ENCODE measurements at regions not wholly inside any gene's neighbourhood (a gene's known extent, or its start where the extent isn't known, plus 50 kb on each side); places are given as distances from the start of the nearest gene placed in this dataset.

DNA sequence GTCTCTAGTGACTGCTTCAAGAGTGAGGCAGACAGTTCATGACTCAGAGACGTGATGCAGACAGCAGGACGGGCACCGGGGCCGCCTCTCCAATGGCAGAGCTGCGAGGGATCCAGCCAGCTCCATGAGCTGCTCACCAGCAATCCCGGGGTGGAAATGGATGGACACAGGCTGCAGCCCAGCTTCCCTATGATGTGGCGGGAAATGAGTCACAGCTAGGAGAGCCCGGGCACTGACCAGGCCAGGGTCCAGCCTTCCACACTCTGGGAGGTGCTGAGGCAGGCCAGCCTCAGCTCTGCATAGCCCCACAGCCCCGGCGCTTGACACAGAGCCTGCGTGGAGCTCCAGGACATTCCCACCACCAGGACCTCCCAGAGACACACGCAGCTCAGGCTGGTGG lies 244.8 kb upstream of the IRX2 start:
- ATAC-seq = no peak
- 68 to 69% methylated on average over 6 to 12 of the region's 12 CpGs for WGBS, 2 donors
- Histone ChIP-seq H3K27me3 (no peaks in the 10 kb centered on the region), H3K4me3 (no peak overlapping the region), H3K36me3 (replicated peaks in 1 of 2; ENCODE audit: insufficient read depth in 1 of 2, low read depth in 2 of 2) (no peaks in the 10 kb centered on the region), H3K27ac (no peak overlapping the region), H3K4me1 (no peaks in the 10 kb centered on the region), H3K9me3 (no peaks in the 10 kb centered on the region)
- TF ChIP-seq, protein P1, sequence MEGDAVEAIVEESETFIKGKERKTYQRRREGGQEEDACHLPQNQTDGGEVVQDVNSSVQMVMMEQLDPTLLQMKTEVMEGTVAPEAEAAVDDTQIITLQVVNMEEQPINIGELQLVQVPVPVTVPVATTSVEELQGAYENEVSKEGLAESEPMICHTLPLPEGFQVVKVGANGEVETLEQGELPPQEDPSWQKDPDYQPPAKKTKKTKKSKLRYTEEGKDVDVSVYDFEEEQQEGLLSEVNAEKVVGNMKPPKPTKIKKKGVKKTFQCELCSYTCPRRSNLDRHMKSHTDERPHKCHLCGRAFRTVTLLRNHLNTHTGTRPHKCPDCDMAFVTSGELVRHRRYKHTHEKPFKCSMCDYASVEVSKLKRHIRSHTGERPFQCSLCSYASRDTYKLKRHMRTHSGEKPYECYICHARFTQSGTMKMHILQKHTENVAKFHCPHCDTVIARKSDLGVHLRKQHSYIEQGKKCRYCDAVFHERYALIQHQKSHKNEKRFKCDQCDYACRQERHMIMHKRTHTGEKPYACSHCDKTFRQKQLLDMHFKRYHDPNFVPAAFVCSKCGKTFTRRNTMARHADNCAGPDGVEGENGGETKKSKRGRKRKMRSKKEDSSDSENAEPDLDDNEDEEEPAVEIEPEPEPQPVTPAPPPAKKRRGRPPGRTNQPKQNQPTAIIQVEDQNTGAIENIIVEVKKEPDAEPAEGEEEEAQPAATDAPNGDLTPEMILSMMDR (IDR thresholded peaks at IDR 0.05) = no peak
- TF ChIP-seq POLR2A (IDR thresholded peaks at IDR 0.05) = no peak
- no peak for DNase-seq
- intact Hi-C loops (cut with DNase I) = no loop called here

DNA sequence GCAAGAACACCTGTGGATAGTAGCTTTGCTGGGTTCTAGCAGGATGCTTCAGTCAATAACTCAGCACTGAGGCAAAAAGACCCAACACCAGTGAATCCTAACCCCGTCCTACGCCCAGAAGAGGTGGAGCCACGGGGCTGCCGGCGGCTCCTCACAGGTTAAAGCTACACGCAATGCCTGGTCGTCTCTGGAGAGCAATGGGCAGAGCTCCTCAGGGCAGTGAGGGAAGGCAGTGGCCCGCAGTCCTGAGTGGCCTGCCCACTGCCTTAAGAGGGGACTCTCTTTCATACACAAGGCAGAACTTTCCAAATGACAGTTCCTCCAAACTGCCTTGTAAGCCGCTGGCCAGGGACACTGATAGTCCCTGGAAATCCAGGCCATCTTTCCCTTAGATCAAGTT lies 244.2 kb upstream of the IRX2 start:
- DNase-seq = no peak
- H3K27me3 ChIP-seq = no peaks in the 10 kb centered on the region
- no peaks in the 10 kb centered on the region for H3K36me3 ChIP-seq (replicated peaks in 1 of 2; ENCODE audit: insufficient read depth in 1 of 2, low read depth in 2 of 2)
- no peak overlapping the region for H3K4me3 ChIP-seq
- 65 to 75% methylated on average over 9 of the region's 9 CpGs for WGBS, 2 donors
- no peak overlapping the region for H3K27ac ChIP-seq
- no peaks in the 10 kb centered on the region for H3K4me1 ChIP-seq
- H3K9me3 ChIP-seq = no peaks in the 10 kb centered on the region
- TF ChIP-seq, protein P1 (IDR thresholded peaks at IDR 0.05) = no peak
- TF ChIP-seq POLR2A (IDR thresholded peaks at IDR 0.05) = no peak
- intact Hi-C loops (cut with DNase I) = no loop called here
- no peak for ATAC-seq

DNA sequence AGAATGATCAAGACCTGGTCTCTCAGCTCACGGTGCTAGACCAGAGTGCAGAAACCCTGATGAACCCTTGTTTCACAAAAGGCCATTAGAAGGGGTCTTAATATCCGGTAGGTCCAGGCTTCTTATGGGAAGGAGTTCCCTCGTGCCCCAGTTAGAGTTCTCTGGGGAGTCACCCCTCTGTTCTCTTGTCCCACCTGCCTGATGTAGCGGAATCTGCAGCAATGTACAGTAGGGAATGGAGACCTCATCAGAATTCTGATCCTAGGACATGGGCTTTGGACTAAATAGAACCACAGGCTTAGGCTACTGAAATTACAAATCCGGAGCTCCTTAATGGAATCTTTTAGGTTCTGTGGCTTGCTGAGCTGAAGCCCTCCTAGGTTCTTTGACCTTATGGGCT lies 243.6 kb upstream of the IRX2 start:
- Histone ChIP-seq H3K4me3 (no peak overlapping the region), H3K27ac (no peak overlapping the region), H3K9me3 (no peaks in the 10 kb centered on the region), H3K27me3 (no peaks in the 10 kb centered on the region), H3K4me1 (no peaks in the 10 kb centered on the region), H3K36me3 (replicated peaks in 1 of 2; ENCODE audit: insufficient read depth in 1 of 2, low read depth in 2 of 2) (no peaks in the 10 kb centered on the region)
- ATAC-seq (no peak), DNase-seq (no peak)
- 70 to 76% methylated on average over 5 of the region's 5 CpGs for WGBS, 2 donors
- TF ChIP-seq, protein P1 (IDR thresholded peaks at IDR 0.05) = no peak
- TF ChIP-seq POLR2A (IDR thresholded peaks at IDR 0.05) = no peak
- intact Hi-C loops (cut with DNase I) = no loop called here

DNA sequence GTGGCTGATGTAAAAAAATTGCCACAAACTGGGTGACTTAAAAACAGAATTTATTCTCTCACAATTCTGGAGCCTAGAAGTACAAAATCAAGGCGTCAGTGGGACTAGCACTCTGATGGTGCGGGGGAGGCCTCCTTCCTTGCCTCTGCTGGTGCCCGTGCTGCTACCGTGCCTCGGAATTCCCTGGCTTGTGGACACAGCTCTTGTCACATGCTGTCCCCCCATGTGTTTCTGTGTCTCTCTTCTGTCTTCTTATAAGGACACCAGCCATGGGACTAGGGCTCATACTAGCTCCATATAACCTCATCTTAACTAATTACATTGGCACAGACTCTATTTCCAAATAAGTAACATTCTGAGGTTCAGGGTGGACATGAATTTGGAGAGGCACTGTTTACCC lies 242.3 kb upstream of the IRX2 start:
- Histone ChIP-seq H3K9me3 (no peaks in the 10 kb centered on the region), H3K36me3 (replicated peaks in 1 of 2; ENCODE audit: insufficient read depth in 1 of 2, low read depth in 2 of 2) (no peaks in the 10 kb centered on the region), H3K27me3 (peaks cover 0 to 3% of the 10 kb centered on the region in 2 donors), H3K4me1 (no peaks in the 10 kb centered on the region), H3K4me3 (no peak overlapping the region), H3K27ac (no peak overlapping the region)
- no peak for DNase-seq
- no peak for ATAC-seq
- no peak for TF ChIP-seq POLR2A (IDR thresholded peaks at IDR 0.05)
- TF ChIP-seq, protein P1 (IDR thresholded peaks at IDR 0.05) = no peak
- intact Hi-C loops (cut with DNase I) = no loop called here
- 65 to 69% methylated on average over 5 of the region's 5 CpGs for WGBS, 2 donors

DNA sequence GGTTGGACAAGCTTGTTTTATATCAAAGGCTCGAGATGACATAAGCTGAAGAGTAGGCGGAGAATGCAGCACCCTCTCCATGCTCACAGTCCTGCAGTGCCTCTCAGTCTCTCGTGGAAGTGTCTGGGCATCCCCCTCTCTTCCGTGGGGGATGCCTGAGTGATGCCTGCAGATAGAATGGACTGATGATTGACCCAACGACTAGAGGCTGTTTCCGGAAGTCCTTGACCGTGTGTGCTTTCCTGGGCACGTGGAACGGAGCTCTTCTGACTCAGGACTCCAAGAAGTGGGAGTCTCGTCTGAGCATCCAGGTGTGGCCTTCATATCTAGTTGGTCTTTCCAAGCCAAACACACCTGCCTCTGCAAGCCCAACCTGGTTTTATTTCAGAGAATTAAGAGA lies 241.8 kb upstream of the IRX2 start:
- H3K27me3 ChIP-seq = peaks cover 0 to 3% of the 10 kb centered on the region in 2 donors
- H3K4me3 ChIP-seq = no peak overlapping the region
- no peaks in the 10 kb centered on the region for H3K36me3 ChIP-seq (replicated peaks in 1 of 2; ENCODE audit: insufficient read depth in 1 of 2, low read depth in 2 of 2)
- intact Hi-C loops (cut with DNase I) = no loop called here
- DNase-seq (no peak), ATAC-seq (no peak)
- TF ChIP-seq, protein P1 (IDR thresholded peaks at IDR 0.05) = no peak
- H3K27ac ChIP-seq = no peak overlapping the region
- H3K9me3 ChIP-seq = no peaks in the 10 kb centered on the region
- H3K4me1 ChIP-seq = no peaks in the 10 kb centered on the region
- 52% methylated on average over 10 of the region's 10 CpGs for WGBS, 2 donors

All from body of pancreas (tissue), 4 donors.